ENCODE measurements at regions not wholly inside any gene's neighbourhood (a gene's known extent, or its start where the extent isn't known, plus 50 kb on each side); places are given as distances from the start of the nearest gene placed in this dataset.
A peak's percentile ranks its signal among the peaks of the same experiment; 100 is the strongest.
"Not testable (repeated sequence)": the region's sequence is repeated elsewhere in the genome, so short reads cannot be mapped to it uniquely, and the experiment has no call there.

GRCh38 chr6:168170841-168171601, 92.0 kb upstream of the FRMD1 start:
- no peak for DNase-seq

- DNase-seq = no peak
Observed at GRCh38 chr6:168169624-168170023, 90.6 kb upstream of the FRMD1 start.

- not testable (repeated sequence) for DNase-seq
Observed at GRCh38 chr6:168168936-168169335, 89.9 kb upstream of the FRMD1 start.

GRCh38 chr6:168168330-168168729, 89.3 kb upstream of the FRMD1 start:
- DNase-seq = not testable (repeated sequence)

GRCh38 chr6:168167431-168168315, 88.7 kb upstream of the FRMD1 start:
- DNase-seq = no peak

GRCh38 chr6:168166627-168167026, 87.6 kb upstream of the FRMD1 start:
- no peak for DNase-seq

GRCh38 chr6:168165891-168166290, 86.9 kb upstream of the FRMD1 start:
- DNase-seq = no peak

GRCh38 chr6:168165373-168165772, 86.4 kb upstream of the FRMD1 start:
- peak; percentile 63 for DNase-seq

GRCh38 chr6:168164462-168165061, 85.5 kb upstream of the FRMD1 start:
- no peak for DNase-seq

GRCh38 chr6:168163096-168163731, 84.2 kb upstream of the FRMD1 start:
- DNase-seq = no peak

- no peak for DNase-seq
Observed at GRCh38 chr6:168162366-168162765, 83.4 kb upstream of the FRMD1 start.

GRCh38 chr6:168161371-168161750, 82.3 kb upstream of the FRMD1 start:
- DNase-seq = no peak

GRCh38 chr6:168160506-168161370, 81.7 kb upstream of the FRMD1 start:
- DNase-seq = no peak

- no peak for DNase-seq
Observed at GRCh38 chr6:168159506-168159905, 80.5 kb upstream of the FRMD1 start.

- DNase-seq = no peak
Observed at GRCh38 chr6:168158980-168159349, 80.0 kb upstream of the FRMD1 start.

GRCh38 chr6:168158213-168158979, 79.4 kb upstream of the FRMD1 start:
- DNase-seq = no peak

- DNase-seq = peak; percentile 91
Observed at GRCh38 chr6:168157272-168158212, 78.5 kb upstream of the FRMD1 start.

- DNase-seq = no peak
Observed at GRCh38 chr6:168156742-168157265, 77.8 kb upstream of the FRMD1 start.

GRCh38 chr6:168155821-168156741, 77.1 kb upstream of the FRMD1 start:
- no peak for DNase-seq
